Smooth muscle cell (in vitro differentiated cells): ENCODE measurements at regions not wholly inside any gene's neighbourhood (a gene's known extent, or its start where the extent isn't known, plus 50 kb on each side); places are given as distances from the start of the nearest gene placed in this dataset.

ENCODE experiments used
- DNase-seq: peaks from one replicate; lab custom pipeline; 2025; ENCODE audit not compliant: unreplicated experiment; lab: John Stamatoyannopoulos, UW
- H2AFZ ChIP-seq: fragments of 200-600 bp; sonication (generic); 2 replicates; pipeline ENCODE4 v1.6.0; 2016; ENCODE audit warnings: antibody characterized with exemption, low read depth, mild to moderate bottlenecking
- H3F3A ChIP-seq: fragments of 200-600 bp; sonication (generic); 2 replicates; pipeline ENCODE4 v1.6.0; 2017; ENCODE audit warnings: antibody characterized with exemption, low read depth
- H3K27ac ChIP-seq: fragments of 200-600 bp; sonication (generic); 2 replicates; pipeline ENCODE4 v1.5.1; 2016; ENCODE audit warnings: low read depth, mild to moderate bottlenecking
- H3K27me3 ChIP-seq: fragments of 200-600 bp; sonication (generic); 2 replicates; pipeline ENCODE4 v1.6.1; 2016; ENCODE audit warnings: low read depth, mild to moderate bottlenecking
- H3K36me3 ChIP-seq: fragments of 200-600 bp; sonication (generic); 2 replicates; pipeline ENCODE4 v1.5.1; 2016; ENCODE audit warnings: low read depth
- H3K4me1 ChIP-seq: fragments of 200-600 bp; sonication (generic); 2 replicates; pipeline ENCODE4 v1.5.1; 2016; ENCODE audit warnings: low read depth
- H3K4me2 ChIP-seq: fragments of 200-600 bp; sonication (generic); 2 replicates; pipeline ENCODE4 v1.6.0; 2016; ENCODE audit warnings: mild to moderate bottlenecking
- H3K4me3 ChIP-seq: fragments of 200-600 bp; sonication (generic); 2 replicates; pipeline ENCODE4 v1.5.1; 2016; ENCODE audit warnings: mild to moderate bottlenecking
- H3K79me2 ChIP-seq: fragments of 200-600 bp; sonication (generic); 2 replicates; pipeline ENCODE4 v1.6.0; 2016; ENCODE audit warnings: low read depth, mild to moderate bottlenecking
- H3K9ac ChIP-seq: fragments of 200-600 bp; sonication (generic); 2 replicates; pipeline ENCODE4 v1.6.0; 2016; ENCODE audit warnings: low read depth
- H3K9me3 ChIP-seq: fragments of 200-600 bp; sonication (generic); replicated peaks from 2 replicates; pipeline ENCODE4 v1.5.1; 2016; ENCODE audit warnings: low read depth
- H4K20me1 ChIP-seq: fragments of 200-600 bp; sonication (generic); 2 replicates; pipeline ENCODE4 v1.6.0; 2016; ENCODE audit warnings: low read depth
- CTCF ChIP-seq: fragments of 200-600 bp; sonication (generic); IDR thresholded peaks from 2 replicates; pipeline ENCODE4 v1.5.1; 2017; ENCODE audit warnings: borderline replicate concordance, mild to moderate bottlenecking, antibody characterized with exemption; ENCODE audit not compliant: insufficient read depth, poor library complexity, severe bottlenecking
- WGBS: methylation state at CpG from one replicate; pipeline ENCODE4 v1.1.7; 2016; ENCODE audit warnings: low lambda C conversion rate; 5-methylcytosine and 5-hydroxymethylcytosine counted together

- WGBS, result 89% methylated on average over 3 of the region's 3 CpGs
- Histone ChIP-seq H3K9ac (no peak overlapping the region), H2AFZ (no peak overlapping the region), H3K27me3 (no peaks in the 10 kb centered on the region), H3K4me1 (no peaks in the 10 kb centered on the region), H4K20me1 (no peaks in the 10 kb centered on the region), H3K79me2 (no peaks in the 10 kb centered on the region), H3K36me3 (peaks cover 4% of the 10 kb centered on the region), H3K27ac (no peak overlapping the region), H3K9me3 (no peaks in the 10 kb centered on the region), H3K4me2 (no peak overlapping the region), H3K4me3 (no peak overlapping the region), H3F3A (no peaks in the 10 kb centered on the region)
- no peak for DNase-seq
- no peak for TF ChIP-seq CTCF
Measured at GRCh38 chr11:101211407-101211975, 81.9 kb upstream of the PGR start.

GRCh38 chr11:101202614-101203013, 73.0 kb upstream of the PGR start:
- Histone ChIP-seq H3K27me3 (no peaks in the 10 kb centered on the region), H3K4me1 (no peaks in the 10 kb centered on the region), H3K9ac (no peak overlapping the region), H3K4me3 (no peak overlapping the region), H3K27ac (no peak overlapping the region), H4K20me1 (no peaks in the 10 kb centered on the region), H3K4me2 (no peak overlapping the region), H3K36me3 (peaks cover 5% of the 10 kb centered on the region), H3F3A (no peaks in the 10 kb centered on the region), H2AFZ (no peak overlapping the region), H3K9me3 (no peaks in the 10 kb centered on the region), H3K79me2 (no peaks in the 10 kb centered on the region)
- TF ChIP-seq CTCF, result no peak
- DNase-seq, result no peak

GRCh38 chr11:101199416-101199815, 69.8 kb upstream of the PGR start:
- H3K9ac ChIP-seq, result no peak overlapping the region

More at GRCh38 chr11:101199416-101199815, 69.8 kb upstream of the PGR start:
- Histone ChIP-seq H3K4me2 (no peak overlapping the region), H3K4me1 (no peaks in the 10 kb centered on the region), H3K27me3 (no peaks in the 10 kb centered on the region), H4K20me1 (no peaks in the 10 kb centered on the region), H3K36me3 (no peaks in the 10 kb centered on the region), H3K9me3 (no peaks in the 10 kb centered on the region), H2AFZ (no peak overlapping the region), H3K4me3 (no peak overlapping the region), H3K27ac (no peak overlapping the region), H3K79me2 (no peaks in the 10 kb centered on the region), H3F3A (no peaks in the 10 kb centered on the region)
- no peak for DNase-seq
- no peak for TF ChIP-seq CTCF
- 87% methylated on average over 2 of the region's 2 CpGs for WGBS
